Spleen (tissue), 7 donors: ENCODE measurements at regions not wholly inside any gene's neighbourhood (a gene's known extent, or its start where the extent isn't known, plus 50 kb on each side); places are given as distances from the start of the nearest gene placed in this dataset.

Experiments
- POLR2A ChIP-seq, 3 donors: fragments of 450-650 bp; IDR thresholded peaks; one replicate each; pipeline ENCODE4 v1.5.1; 2017; ENCODE audit warnings: antibody characterized with exemption in 3 of 3, mild to moderate bottlenecking in 1 of 3
- POLR2AphosphoS5 ChIP-seq, 3 donors: sonication (generic); formaldehyde crosslinking; IDR thresholded peaks; one replicate each; pipeline ENCODE4 v1.5.1; 2017; ENCODE audit warnings: antibody characterized with exemption in 3 of 3
- TF ChIP-seq, protein P1 (sequence below), 11 experiments: fragments of 200-600 bp in 7 of 11; fragments of 450-650 bp in 4 of 11; sonication (generic) in 4 of 11; IDR thresholded peaks in 8 of 11; conservative IDR thresholded peaks in 3 of 11; 1 replicate in 7 of 11; 2 replicates in 4 of 11; pipeline versions ENCODE4 v1.4.0 to v1.8.0; 2016 to 2021; ENCODE audit warnings: antibody characterized with exemption in 11 of 11, inconsistent platforms in 4 of 11, mild to moderate bottlenecking in 1 of 11
- donor health status: DM: no; HTN: no; CAD: no; lungs with moderate emphysema.
- donor health status: DM: no; HTN: no; CAD: no.
- donor health status: DM: no; HTN: no; CAD: no.

DNA sequence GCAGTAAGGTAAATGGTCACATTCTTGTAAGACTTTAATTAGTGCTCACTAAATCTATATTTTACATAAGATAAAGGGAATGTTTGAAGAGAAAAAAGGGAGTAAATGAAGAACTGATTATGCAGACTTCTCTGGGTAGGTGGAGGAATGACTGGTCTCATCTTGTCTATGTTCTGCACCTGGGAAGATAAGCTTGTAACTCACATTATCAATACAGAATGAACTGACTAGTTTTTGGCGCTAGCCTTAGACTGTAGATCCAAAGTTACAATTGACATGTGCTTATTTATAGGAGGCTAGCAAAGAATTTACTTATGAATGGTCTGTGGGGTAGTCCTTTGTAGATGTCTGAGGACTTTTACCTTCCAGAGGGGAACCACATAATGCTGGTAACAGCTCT, 214.9 kb upstream of the RAB4A start:
- TF ChIP-seq, protein P1, sequence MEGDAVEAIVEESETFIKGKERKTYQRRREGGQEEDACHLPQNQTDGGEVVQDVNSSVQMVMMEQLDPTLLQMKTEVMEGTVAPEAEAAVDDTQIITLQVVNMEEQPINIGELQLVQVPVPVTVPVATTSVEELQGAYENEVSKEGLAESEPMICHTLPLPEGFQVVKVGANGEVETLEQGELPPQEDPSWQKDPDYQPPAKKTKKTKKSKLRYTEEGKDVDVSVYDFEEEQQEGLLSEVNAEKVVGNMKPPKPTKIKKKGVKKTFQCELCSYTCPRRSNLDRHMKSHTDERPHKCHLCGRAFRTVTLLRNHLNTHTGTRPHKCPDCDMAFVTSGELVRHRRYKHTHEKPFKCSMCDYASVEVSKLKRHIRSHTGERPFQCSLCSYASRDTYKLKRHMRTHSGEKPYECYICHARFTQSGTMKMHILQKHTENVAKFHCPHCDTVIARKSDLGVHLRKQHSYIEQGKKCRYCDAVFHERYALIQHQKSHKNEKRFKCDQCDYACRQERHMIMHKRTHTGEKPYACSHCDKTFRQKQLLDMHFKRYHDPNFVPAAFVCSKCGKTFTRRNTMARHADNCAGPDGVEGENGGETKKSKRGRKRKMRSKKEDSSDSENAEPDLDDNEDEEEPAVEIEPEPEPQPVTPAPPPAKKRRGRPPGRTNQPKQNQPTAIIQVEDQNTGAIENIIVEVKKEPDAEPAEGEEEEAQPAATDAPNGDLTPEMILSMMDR (IDR thresholded peaks at IDR 0.05 in 8 of 11, conservative IDR thresholded peaks at IDR 0.05 in 3 of 11): no peak
- TF ChIP-seq POLR2A (IDR thresholded peaks at IDR 0.05) (no peak), POLR2AphosphoS5 (IDR thresholded peaks at IDR 0.05) (no peak)
